Neural cell (in vitro differentiated cells): ENCODE measurements at regions not wholly inside any gene's neighbourhood (a gene's known extent, or its start where the extent isn't known, plus 50 kb on each side); places are given as distances from the start of the nearest gene placed in this dataset.

Source experiments
- H2AFZ ChIP-seq: fragments of 200-600, 300-800 bp; sonication (generic), shearing (Covaris generic); 2 replicates; pipeline ENCODE4 v1.6.0; 2014; ENCODE audit warnings: low read depth, mild to moderate bottlenecking, antibody characterized with exemption, low read length, moderate library complexity
- H3F3A ChIP-seq: fragments of 200-600 bp; shearing (Covaris generic); 2 replicates; pipeline ENCODE4 v1.6.1; 2016; ENCODE audit warnings: mild to moderate bottlenecking, moderate library complexity, mixed read lengths, antibody characterized with exemption, low read length; ENCODE audit not compliant: insufficient read depth, poor library complexity, severe bottlenecking
- H3K27ac ChIP-seq: fragments of 200-600, 300-800 bp; sonication (generic), shearing (Covaris generic); 2 replicates; pipeline ENCODE4 v1.5.1; 2014; ENCODE audit warnings: mild to moderate bottlenecking, low read length, moderate library complexity
- H3K27me3 ChIP-seq: fragments of 300-800, 200-600 bp; sonication (generic), shearing (Covaris generic); 2 replicates; pipeline ENCODE4 v1.6.0; 2014; ENCODE audit warnings: mild to moderate bottlenecking, low read depth, low read length, moderate library complexity; ENCODE audit not compliant: insufficient read depth
- H3K36me3 ChIP-seq: fragments of 300-800, 200-600 bp; sonication (generic), shearing (Covaris generic); 2 replicates; pipeline ENCODE4 v1.5.1; 2014; ENCODE audit warnings: mild to moderate bottlenecking, antibody characterized with exemption, low read length, moderate library complexity; ENCODE audit not compliant: insufficient read depth
- H3K4me2 ChIP-seq: fragments of 300-800, 200-600 bp; sonication (generic), shearing (Covaris generic); 2 replicates; pipeline ENCODE4 v1.6.0; 2014; ENCODE audit warnings: mild to moderate bottlenecking, low read length
- H3K4me3 ChIP-seq: fragments of 300-800, 200-600 bp; sonication (generic), shearing (Covaris generic); 2 replicates; pipeline ENCODE4 v1.5.1; 2014; ENCODE audit warnings: mild to moderate bottlenecking, low read length, moderate library complexity
- H3K79me2 ChIP-seq: fragments of 200-600 bp; shearing (Covaris generic); replicated peaks from 2 replicates; pipeline ENCODE4 v1.6.0; 2014; ENCODE audit warnings: mild to moderate bottlenecking, low read length, moderate library complexity; ENCODE audit not compliant: insufficient read depth
- H3K9ac ChIP-seq: fragments of 300-800, 200-600 bp; sonication (generic), shearing (Covaris generic); 2 replicates; pipeline ENCODE4 v1.6.1; 2016; ENCODE audit warnings: mild to moderate bottlenecking, low read length, mixed read lengths
- H3K9me2 ChIP-seq: fragments of 200-600 bp; shearing (Covaris generic); 2 replicates; pipeline ENCODE4 v1.6.1; 2016; ENCODE audit warnings: mild to moderate bottlenecking, low read length, mixed read lengths; ENCODE audit not compliant: insufficient read depth
- H3K9me3 ChIP-seq: fragments of 200-600, 300-800 bp; sonication (generic), shearing (Covaris generic); 2 replicates; pipeline ENCODE4 v1.6.1; 2016; ENCODE audit warnings: mild to moderate bottlenecking, mixed run types, low read length, moderate library complexity, mixed read lengths
- H4K20me1 ChIP-seq: fragments of 200-600 bp; shearing (Covaris generic); 2 replicates; pipeline ENCODE4 v1.6.1; 2016; ENCODE audit warnings: mild to moderate bottlenecking, mixed run types; ENCODE audit not compliant: insufficient read depth
- CTCF ChIP-seq: fragments of 450-650 bp; IDR thresholded peaks from 2 replicates; pipeline ENCODE4 v1.5.1; 2014; ENCODE audit warnings: antibody characterized with exemption, mild to moderate bottlenecking, moderate library complexity; ENCODE audit not compliant: poor library complexity, severe bottlenecking
- EP300 ChIP-seq: fragments of 450-650 bp; conservative IDR thresholded peaks from 2 replicates; pipeline ENCODE4 v1.6.1; 2014; ENCODE audit warnings: antibody characterized with exemption, mild to moderate bottlenecking, moderate library complexity; ENCODE audit not compliant: poor library complexity, severe bottlenecking
- EZH2 ChIP-seq: fragments of 200-600, 300-800 bp; shearing (Covaris generic), sonication (generic); IDR thresholded peaks from 2 replicates; pipeline ENCODE4 v1.6.1; 2014; ENCODE audit warnings: antibody characterized with exemption, low read length, borderline replicate concordance, mild to moderate bottlenecking; ENCODE audit not compliant: insufficient read depth, poor library complexity, severe bottlenecking
- MXI1 ChIP-seq: fragments of 450-650 bp; conservative IDR thresholded peaks from 2 replicates; pipeline ENCODE4 v1.6.1; 2014; ENCODE audit warnings: antibody characterized with exemption, mild to moderate bottlenecking; ENCODE audit not compliant: poor library complexity, severe bottlenecking
- POLR2AphosphoS5 ChIP-seq: IDR thresholded peaks from 2 replicates; pipeline ENCODE4 v1.6.1; 2012
- RAD21 ChIP-seq: fragments of 450-650 bp; conservative IDR thresholded peaks from 2 replicates; pipeline ENCODE4 v1.6.1; 2014; ENCODE audit warnings: antibody characterized with exemption, mild to moderate bottlenecking, moderate library complexity
- REST ChIP-seq: IDR thresholded peaks from 2 replicates; pipeline ENCODE4 v1.6.1; 2012; ENCODE audit warnings: borderline replicate concordance
- SMC3 ChIP-seq: fragments of 450-650 bp; conservative IDR thresholded peaks from 2 replicates; pipeline ENCODE4 v1.6.1; 2014; ENCODE audit warnings: antibody characterized with exemption, mild to moderate bottlenecking, moderate library complexity; ENCODE audit not compliant: poor library complexity
- TAF1 ChIP-seq: IDR thresholded peaks from 2 replicates; pipeline ENCODE4 v1.6.1; 2012; ENCODE audit warnings: low read depth

- H3K79me2 ChIP-seq: no peaks in the 10 kb centered on the region
- no peak overlapping the region for H3K9ac ChIP-seq
- no peaks in the 10 kb centered on the region for H3F3A ChIP-seq
- no peak overlapping the region for H3K27ac ChIP-seq
- H3K4me3 ChIP-seq: no peak overlapping the region
- no peaks in the 10 kb centered on the region for H3K36me3 ChIP-seq
- no peaks in the 10 kb centered on the region for H3K9me2 ChIP-seq
- TF ChIP-seq SMC3 (no peak), CTCF (no peak), RAD21 (no peak), EP300 (no peak), MXI1 (no peak), TAF1 (no peak), REST (no peak)
- H2AFZ ChIP-seq: no peak overlapping the region
- no peak overlapping the region for H3K4me2 ChIP-seq
- H3K9me3 ChIP-seq: no peaks in the 10 kb centered on the region
- no peaks in the 10 kb centered on the region for H3K27me3 ChIP-seq
- no peaks in the 10 kb centered on the region for H4K20me1 ChIP-seq
Observed at GRCh38 chr18:56042915-56043536, 455.0 kb upstream of the TCF4 start.

- TF ChIP-seq EP300 (no peak), SMC3 (no peak), EZH2 (no peak), POLR2AphosphoS5 (no peak), MXI1 (no peak), RAD21 (no peak), REST (no peak), CTCF (no peak), TAF1 (no peak)
- H3K4me2 ChIP-seq: no peak overlapping the region
- H3K27me3 ChIP-seq: no peaks in the 10 kb centered on the region
- no peaks in the 10 kb centered on the region for H3K36me3 ChIP-seq
- H2AFZ ChIP-seq: no peak overlapping the region
- no peaks in the 10 kb centered on the region for H3F3A ChIP-seq
- H3K4me3 ChIP-seq: no peak overlapping the region
- no peaks in the 10 kb centered on the region for H3K9me2 ChIP-seq
- H3K9me3 ChIP-seq: no peaks in the 10 kb centered on the region
- no peaks in the 10 kb centered on the region for H4K20me1 ChIP-seq
- H3K79me2 ChIP-seq: no peaks in the 10 kb centered on the region
- H3K9ac ChIP-seq: no peak overlapping the region
- no peak overlapping the region for H3K27ac ChIP-seq
Observed at GRCh38 chr18:56038171-56039030, 450.4 kb upstream of the TCF4 start.
